T-helper 17 cell (primary cell): ENCODE measurements at regions not wholly inside any gene's neighbourhood (a gene's known extent, or its start where the extent isn't known, plus 50 kb on each side); places are given as distances from the start of the nearest gene placed in this dataset.

Experiments
- ATAC-seq: fragments of 150-1000 bp; cut with Tn5 transposase; 2 replicates; pipeline ENCODE4 v1.10.0; 2021; ENCODE audit warnings: mild to moderate bottlenecking, moderate library complexity
- DNase-seq, 3 donors: peaks; one replicate each; pipeline versions ENCODE4 v3.0.0 to v3.0.0-alpha.2; 2020 to 2021
- H3K9me3 ChIP-seq: one replicate; pipeline ENCODE4 v1.7.0; 2013; ENCODE audit warnings: low read length, mild to moderate bottlenecking; ENCODE audit not compliant: control insufficient read depth, poor library complexity, severe bottlenecking
- H3K27ac Mint-ChIP-seq: one replicate; pipeline ENCODE4 v1.8.0; 2022; ENCODE audit warnings: mild to moderate bottlenecking, moderate library complexity, mixed read lengths
- H3K27me3 Mint-ChIP-seq: one replicate; pipeline ENCODE4 v1.8.0; 2022; ENCODE audit warnings: mixed read lengths
- H3K36me3 Mint-ChIP-seq: one replicate; pipeline ENCODE4 v1.8.0; 2022; ENCODE audit warnings: low read depth, mixed read lengths
- H3K4me1 Mint-ChIP-seq: one replicate; pipeline ENCODE4 v1.8.0; 2022; ENCODE audit warnings: mild to moderate bottlenecking, mixed read lengths
- H3K4me3 Mint-ChIP-seq: one replicate; pipeline ENCODE4 v1.8.0; 2022; ENCODE audit warnings: mild to moderate bottlenecking, moderate library complexity, mixed read lengths

DNA sequence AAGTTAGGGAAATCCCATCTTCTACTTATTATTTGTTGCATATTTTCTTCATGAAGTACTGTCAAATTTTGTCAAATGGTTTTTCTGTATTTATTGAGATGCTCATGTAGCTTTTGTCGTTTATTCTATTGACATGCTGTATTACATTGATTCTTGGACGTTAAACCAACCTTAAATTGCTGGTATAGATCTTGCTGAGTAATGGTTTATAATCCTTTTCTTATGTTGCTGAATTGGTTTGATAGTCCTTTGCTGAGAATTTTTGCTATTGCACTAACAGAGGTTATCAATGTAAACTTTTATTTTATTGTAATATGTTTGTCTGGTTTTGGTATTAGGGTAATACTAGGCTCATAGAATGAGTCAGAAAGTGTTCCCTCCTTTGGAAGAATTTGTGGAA is 54.3 kb upstream of the COL6A5 start:
- no peaks in the 10 kb centered on the region for H3K36me3 Mint-ChIP-seq
- H3K27me3 Mint-ChIP-seq = peaks cover 30% of the 10 kb centered on the region
- no peak for ATAC-seq
- H3K9me3 ChIP-seq = no peaks in the 10 kb centered on the region
- H3K4me3 Mint-ChIP-seq = no peak overlapping the region
- H3K4me1 Mint-ChIP-seq = peaks cover 3% of the 10 kb centered on the region
- no peak overlapping the region for H3K27ac Mint-ChIP-seq
- no peak for DNase-seq

- H3K4me1 Mint-ChIP-seq = no peaks in the 10 kb centered on the region
- no peak for ATAC-seq
- peaks cover 30% of the 10 kb centered on the region for H3K27me3 Mint-ChIP-seq
- no peaks in the 10 kb centered on the region for H3K9me3 ChIP-seq
- H3K4me3 Mint-ChIP-seq = no peak overlapping the region
- DNase-seq = no peak
- H3K36me3 Mint-ChIP-seq = no peaks in the 10 kb centered on the region
- no peak overlapping the region for H3K27ac Mint-ChIP-seq
These were observed 52.2 kb upstream of the COL6A5 start for GRCh38 chr3:130293247-130293646.
